ENCODE measurements at regions not wholly inside any gene's neighbourhood (a gene's known extent, or its start where the extent isn't known, plus 50 kb on each side); places are given as distances from the start of the nearest gene placed in this dataset.
"Not testable (repeated sequence)": the region's sequence is repeated elsewhere in the genome, so short reads cannot be mapped to it uniquely, and the experiment has no call there.

GRCh38 chr4:9702019-9702418 is 79.4 kb upstream of the DRD5 start:
- H2AFZ ChIP-seq (ENCODE audit: low read depth, low read length); H3K9me3 ChIP-seq (ENCODE audit: low read length); H4K20me1 ChIP-seq (ENCODE audit: insufficient read depth); H3K4me2 ChIP-seq (ENCODE audit: low read length); H3K27ac ChIP-seq (ENCODE audit: low read length); H3K36me3 ChIP-seq (ENCODE audit: insufficient read depth, low read length); H3K9me2 ChIP-seq (ENCODE audit: insufficient read depth, low read length); H3K27me3 ChIP-seq (ENCODE audit: insufficient read depth, low read depth, low read length); H3K4me3 ChIP-seq (ENCODE audit: low read length); H3K9ac ChIP-seq (ENCODE audit: low read length); H3F3A ChIP-seq (ENCODE audit: insufficient read depth, low read length, poor library complexity, severe bottlenecking); H3K79me2 ChIP-seq (replicated peaks; ENCODE audit: insufficient read depth, low read length): not testable (repeated sequence)

GRCh38 chr4:9702696-9703095 is 78.7 kb upstream of the DRD5 start:
- H3F3A ChIP-seq (ENCODE audit: insufficient read depth, low read length, poor library complexity, severe bottlenecking); H3K27me3 ChIP-seq (ENCODE audit: insufficient read depth, low read depth, low read length); H3K9me2 ChIP-seq (ENCODE audit: insufficient read depth, low read length); H3K79me2 ChIP-seq (replicated peaks; ENCODE audit: insufficient read depth, low read length); H3K4me3 ChIP-seq (ENCODE audit: low read length); H3K27ac ChIP-seq (ENCODE audit: low read length); H3K36me3 ChIP-seq (ENCODE audit: insufficient read depth, low read length); H2AFZ ChIP-seq (ENCODE audit: low read depth, low read length); H3K9ac ChIP-seq (ENCODE audit: low read length); H3K9me3 ChIP-seq (ENCODE audit: low read length); H4K20me1 ChIP-seq (ENCODE audit: insufficient read depth); H3K4me2 ChIP-seq (ENCODE audit: low read length): not testable (repeated sequence)

- TF ChIP-seq EZH2 (IDR thresholded peaks at IDR 0.05; ENCODE audit: borderline replicate concordance, insufficient read depth, low read length, poor library complexity, severe bottlenecking), result no peak
- TF ChIP-seq CTCF (IDR thresholded peaks at IDR 0.05; ENCODE audit: poor library complexity, severe bottlenecking), result peak; percentile 22
- TF ChIP-seq SMC3 (conservative IDR thresholded peaks at IDR 0.05; ENCODE audit: poor library complexity), result no peak
- Histone ChIP-seq H3K27ac (ENCODE audit: low read length) (no peak overlapping the region), H3K9me3 (ENCODE audit: low read length) (no peaks in the 10 kb centered on the region), H3K4me2 (ENCODE audit: low read length) (no peak overlapping the region), H3K4me3 (ENCODE audit: low read length) (no peak overlapping the region), H3K9ac (ENCODE audit: low read length) (no peak overlapping the region), H3K79me2 (replicated peaks; ENCODE audit: insufficient read depth, low read length) (no peaks in the 10 kb centered on the region), H3K36me3 (ENCODE audit: insufficient read depth, low read length) (no peaks in the 10 kb centered on the region), H3K27me3 (ENCODE audit: insufficient read depth, low read depth, low read length) (no peaks in the 10 kb centered on the region), H4K20me1 (ENCODE audit: insufficient read depth) (no peaks in the 10 kb centered on the region), H3K9me2 (ENCODE audit: insufficient read depth, low read length) (no peaks in the 10 kb centered on the region), H3F3A (ENCODE audit: insufficient read depth, low read length, poor library complexity, severe bottlenecking) (no peaks in the 10 kb centered on the region), H2AFZ (ENCODE audit: low read depth, low read length) (no peak overlapping the region)
Observed at GRCh38 chr4:9703391-9703790, 78.0 kb upstream of the DRD5 start.

- not testable (repeated sequence) for H3K4me2 ChIP-seq (ENCODE audit: low read length); H4K20me1 ChIP-seq (ENCODE audit: insufficient read depth); H3K9me2 ChIP-seq (ENCODE audit: insufficient read depth, low read length); H2AFZ ChIP-seq (ENCODE audit: low read depth, low read length); H3K27me3 ChIP-seq (ENCODE audit: insufficient read depth, low read depth, low read length); H3K9ac ChIP-seq (ENCODE audit: low read length); H3F3A ChIP-seq (ENCODE audit: insufficient read depth, low read length, poor library complexity, severe bottlenecking); H3K27ac ChIP-seq (ENCODE audit: low read length); H3K79me2 ChIP-seq (replicated peaks; ENCODE audit: insufficient read depth, low read length); H3K9me3 ChIP-seq (ENCODE audit: low read length); H3K4me3 ChIP-seq (ENCODE audit: low read length); H3K36me3 ChIP-seq (ENCODE audit: insufficient read depth, low read length)
Observed at GRCh38 chr4:9704126-9704525, 77.3 kb upstream of the DRD5 start.
